ENCODE measurements at regions not wholly inside any gene's neighbourhood (a gene's known extent, or its start where the extent isn't known, plus 50 kb on each side); places are given as distances from the start of the nearest gene placed in this dataset.

- no peak for TF ChIP-seq EZH2 (IDR thresholded peaks at IDR 0.05; ENCODE audit: borderline replicate concordance, low read depth, low read length, poor library complexity, severe bottlenecking)
- TF ChIP-seq CTCF (conservative IDR thresholded peaks at IDR 0.05; ENCODE audit: low read depth, low read length), result no peak
- no peak overlapping the region for H3K27ac ChIP-seq (ENCODE audit: low read depth, low read length, poor library complexity, severe bottlenecking)
- H3K9me3 ChIP-seq (ENCODE audit: low read depth, low read length, poor library complexity, severe bottlenecking), result no peaks in the 10 kb centered on the region
- intact Hi-C loops (cut with micrococcal nuclease; ENCODE audit: unreplicated experiment), result no loop called here
- DNase-seq (ENCODE audit: low spot score), result no peak
- H3K4me1 ChIP-seq (ENCODE audit: insufficient read depth, low read length, poor library complexity, severe bottlenecking), result no peaks in the 10 kb centered on the region
- no TSS peak for BruUV-seq (replicated peaks)
- H3K4me3 ChIP-seq (ENCODE audit: low read depth, low read length, poor library complexity, severe bottlenecking), result no peak overlapping the region
- H3K27me3 ChIP-seq (replicated peaks; ENCODE audit: insufficient read depth, low read depth, low read length, poor library complexity), result no peaks in the 10 kb centered on the region
- no peaks in the 10 kb centered on the region for H3K36me3 ChIP-seq (ENCODE audit: insufficient read depth, low read length, poor library complexity, severe bottlenecking)
- POLR2A ChIA-PET (ENCODE audit: low non-redundant PET), result no interaction called here
- CTCF ChIA-PET, result no interaction called here
These were observed 304.3 kb upstream of the KCNH8 start for GRCh38 chr3:18843983-18844382.

GRCh38 chr3:18843188-18843587, 305.1 kb upstream of the KCNH8 start:
- intact Hi-C loops (cut with micrococcal nuclease; ENCODE audit: unreplicated experiment), result no loop called here
- Histone ChIP-seq H3K27ac (ENCODE audit: low read depth, low read length, poor library complexity, severe bottlenecking) (no peak overlapping the region), H3K4me3 (ENCODE audit: low read depth, low read length, poor library complexity, severe bottlenecking) (no peak overlapping the region), H3K27me3 (replicated peaks; ENCODE audit: insufficient read depth, low read depth, low read length, poor library complexity) (no peaks in the 10 kb centered on the region), H3K4me1 (ENCODE audit: insufficient read depth, low read length, poor library complexity, severe bottlenecking) (no peaks in the 10 kb centered on the region), H3K9me3 (ENCODE audit: low read depth, low read length, poor library complexity, severe bottlenecking) (no peaks in the 10 kb centered on the region), H3K36me3 (ENCODE audit: insufficient read depth, low read length, poor library complexity, severe bottlenecking) (no peaks in the 10 kb centered on the region)
- POLR2A ChIA-PET (ENCODE audit: low non-redundant PET), result no interaction called here
- no TSS peak for BruUV-seq (replicated peaks)
- no peak for DNase-seq (ENCODE audit: low spot score)
- CTCF ChIA-PET, result no interaction called here
- TF ChIP-seq CTCF (conservative IDR thresholded peaks at IDR 0.05; ENCODE audit: low read depth, low read length), result no peak
- no peak for TF ChIP-seq EZH2 (IDR thresholded peaks at IDR 0.05; ENCODE audit: borderline replicate concordance, low read depth, low read length, poor library complexity, severe bottlenecking)

- H3K4me1 ChIP-seq (ENCODE audit: insufficient read depth, low read length, poor library complexity, severe bottlenecking), result no peaks in the 10 kb centered on the region
- intact Hi-C loops (cut with micrococcal nuclease; ENCODE audit: unreplicated experiment), result no loop called here
- DNase-seq (ENCODE audit: low spot score), result no peak
- TF ChIP-seq EZH2 (IDR thresholded peaks at IDR 0.05; ENCODE audit: borderline replicate concordance, low read depth, low read length, poor library complexity, severe bottlenecking) (no peak), CTCF (conservative IDR thresholded peaks at IDR 0.05; ENCODE audit: low read depth, low read length) (no peak)
- H3K9me3 ChIP-seq (ENCODE audit: low read depth, low read length, poor library complexity, severe bottlenecking), result no peaks in the 10 kb centered on the region
- no peaks in the 10 kb centered on the region for H3K27me3 ChIP-seq (replicated peaks; ENCODE audit: insufficient read depth, low read depth, low read length, poor library complexity)
- no peak overlapping the region for H3K27ac ChIP-seq (ENCODE audit: low read depth, low read length, poor library complexity, severe bottlenecking)
- ChIA-PET CTCF (no interaction called here), POLR2A (ENCODE audit: low non-redundant PET) (no interaction called here)
- BruUV-seq (replicated peaks), result no TSS peak
- no peak overlapping the region for H3K4me3 ChIP-seq (ENCODE audit: low read depth, low read length, poor library complexity, severe bottlenecking)
- H3K36me3 ChIP-seq (ENCODE audit: insufficient read depth, low read length, poor library complexity, severe bottlenecking), result no peaks in the 10 kb centered on the region
These were observed 306.6 kb upstream of the KCNH8 start for GRCh38 chr3:18841422-18842343.
